ENCODE measurements at regions not wholly inside any gene's neighbourhood (a gene's known extent, or its start where the extent isn't known, plus 50 kb on each side); places are given as distances from the start of the nearest gene placed in this dataset.

- no peak overlapping the region for H3K4me3 ChIP-seq (ENCODE audit: low read depth, low read length)
- DNase-seq (ENCODE audit: low read depth) = peak; percentile 83
- TF ChIP-seq CTCF (conservative IDR thresholded peaks at IDR 0.05; ENCODE audit: low read depth, low read length) = no peak
These were observed 444.2 kb downstream of the IDS start for GRCh38 chrX:149060921-149061320.
